ENCODE measurements at regions not wholly inside any gene's neighbourhood (a gene's known extent, or its start where the extent isn't known, plus 50 kb on each side); places are given as distances from the start of the nearest gene placed in this dataset.

- Mint-ChIP-seq H3K27ac (no peak overlapping the region), H3K4me1 (peaks cover 5% of the 10 kb centered on the region), H3K27me3 (ENCODE audit: low read depth) (peaks cover 19% of the 10 kb centered on the region), H3K9me3 (0 out of 2 replicates have a peak, but pooled peaks cover 3% of the 10 kb centered on the region), H3K4me3 (peak overlapping the region; percentile 29; the same call in 1 of the 2 replicates), H3K36me3 (no peaks in the 10 kb centered on the region)
- CTCF ChIA-PET = interaction anchor here (0.6 to 5.2 kb wide), 69 partner anchors 8 to 1375 kb away, joined by 3 to 88 read pairs (median 3); partner anchors contain the start of gene KLF4
- POLR2A ChIA-PET = interaction anchor here (1.8 kb wide), 1 partner anchor 40 kb away, joined by 6 read pairs; no protein-coding TSS in a partner anchor
- DNase-seq (ENCODE audit: low spot score) (peak; percentile 79), ATAC-seq (peak; percentile 76)
- TF ChIP-seq ZNF281 (CRISPR knock-in tag; IDR thresholded peaks at IDR 0.05) = peak; percentile 39; the same call in 1 of the 2 replicates
- no peak for TF ChIP-seq NFYB (CRISPR knock-in tag; conservative IDR thresholded peaks at IDR 0.05; ENCODE audit: low read depth)
- peak; percentile 97 for TF ChIP-seq CTCF (IDR thresholded peaks at IDR 0.05)
- peak; percentile 81 for TF ChIP-seq MAX (CRISPR knock-in tag; IDR thresholded peaks at IDR 0.05)
- peak; percentile 81; the same call in 1 of the 2 replicates for TF ChIP-seq ZNF532 (CRISPR knock-in tag; IDR thresholded peaks at IDR 0.05; ENCODE audit: borderline replicate concordance)
- TF ChIP-seq ZNF121 (CRISPR knock-in tag; IDR thresholded peaks at IDR 0.05) = peak; percentile 77
Measured at GRCh38 chr9:107425101-107426025, 64.2 kb downstream of the KLF4 start.

- POLR2A ChIA-PET = no interaction called here
- peaks cover 19% of the 10 kb centered on the region for H3K27me3 Mint-ChIP-seq (ENCODE audit: low read depth)
Measured at GRCh38 chr9:107423540-107423939, 66.0 kb downstream of the KLF4 start.

More at GRCh38 chr9:107423540-107423939, 66.0 kb downstream of the KLF4 start:
- ATAC-seq (no peak), DNase-seq (ENCODE audit: low spot score) (no peak)
- H3K36me3 Mint-ChIP-seq = no peaks in the 10 kb centered on the region
- no peak overlapping the region for H3K4me3 Mint-ChIP-seq
- 0 out of 2 replicates have a peak, but pooled peaks cover 3% of the 10 kb centered on the region for H3K9me3 Mint-ChIP-seq
- peaks cover 5% of the 10 kb centered on the region for H3K4me1 Mint-ChIP-seq
- TF ChIP-seq FOXK1 (CRISPR knock-in tag; IDR thresholded peaks at IDR 0.05) = no peak
- TF ChIP-seq ZMAT4 (CRISPR knock-in tag; IDR thresholded peaks at IDR 0.05) = no peak
- TF ChIP-seq CREM (CRISPR knock-in tag; IDR thresholded peaks at IDR 0.05) = no peak
- TF ChIP-seq EMX1 (CRISPR knock-in tag; IDR thresholded peaks at IDR 0.05) = no peak
- TF ChIP-seq FOXJ3 (CRISPR knock-in tag; IDR thresholded peaks at IDR 0.05; ENCODE audit: borderline replicate concordance) = no peak
- no peak for TF ChIP-seq SMAD3 (CRISPR knock-in tag; IDR thresholded peaks at IDR 0.05; ENCODE audit: borderline replicate concordance)
- H3K27ac Mint-ChIP-seq = no peak overlapping the region
- CTCF ChIA-PET = interaction anchor here (1.7 to 5.2 kb wide), 5 partner anchors 37 to 1142 kb away, joined by 8 to 88 read pairs (median 11); no protein-coding TSS in a partner anchor

Data from WTC11 (cell line).